HT-29 (cell line): ENCODE measurements at regions not wholly inside any gene's neighbourhood (a gene's known extent, or its start where the extent isn't known, plus 50 kb on each side); places are given as distances from the start of the nearest gene placed in this dataset.

Experiments used
- DNase-seq: peaks from one replicate; pipeline ENCODE4 v3.0.0-alpha.2; 2015; ENCODE audit warnings: low spot score

- DNase-seq, result no peak
Measured at GRCh38 chr3:139281096-139281495, 62.7 kb upstream of the MRPS22 start.

DNA sequence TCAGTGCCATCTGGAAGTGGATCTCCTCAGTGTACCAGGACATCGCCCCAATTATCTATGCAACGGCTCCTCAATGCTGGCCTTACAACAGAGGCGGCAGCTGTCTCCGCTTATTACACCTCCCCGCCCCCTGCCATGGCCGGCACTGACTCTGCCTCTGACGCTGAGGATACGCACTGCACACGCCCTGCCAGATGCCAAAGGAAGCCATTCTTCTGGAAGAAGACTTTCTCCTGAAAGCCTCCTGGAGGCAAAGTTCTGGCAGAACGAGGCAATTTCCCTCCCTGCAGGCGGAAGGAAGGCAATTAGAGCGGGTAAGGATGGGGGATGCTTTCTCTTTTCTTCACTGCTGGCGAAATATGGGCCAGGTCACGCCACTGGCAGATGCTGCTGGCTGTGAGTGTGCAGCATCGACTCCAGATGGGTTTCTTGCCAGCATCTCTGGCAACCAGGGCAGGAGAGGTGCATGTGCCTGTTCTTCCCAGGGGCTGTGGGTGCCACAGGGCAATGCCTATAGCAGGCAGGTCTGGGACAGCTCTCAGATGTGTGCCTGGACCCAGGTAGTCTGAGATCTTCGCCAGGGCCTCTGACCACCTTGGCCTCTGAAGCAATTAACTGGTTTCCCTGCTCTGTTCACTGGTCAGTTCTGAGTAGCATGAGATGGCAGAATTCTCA lies 62.2 kb upstream of the MRPS22 start:
- no peak for DNase-seq

GRCh38 chr3:139283301-139283700 lies 60.5 kb upstream of the MRPS22 start:
- DNase-seq, result no peak

GRCh38 chr3:139284221-139284620 lies 59.6 kb upstream of the MRPS22 start:
- no peak for DNase-seq

DNA sequence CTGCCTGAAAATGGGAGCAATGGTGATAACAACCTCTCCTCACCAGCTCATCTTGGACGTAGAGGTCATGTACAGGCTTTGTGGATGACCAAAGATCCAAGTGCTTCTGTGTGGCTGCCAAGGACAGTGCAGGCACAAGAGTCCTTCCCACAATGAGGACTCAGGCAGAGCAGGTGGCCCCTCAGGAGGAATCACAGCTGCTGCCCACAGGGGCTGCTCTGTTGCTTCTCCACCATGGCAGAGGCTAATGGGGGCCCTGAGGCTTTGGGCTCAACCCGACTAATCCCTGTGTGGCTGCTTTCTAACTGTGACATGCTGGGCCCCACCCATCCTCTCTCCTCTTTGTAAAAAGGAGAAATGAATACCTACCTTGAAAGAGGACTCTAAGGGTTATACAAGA lies 58.1 kb upstream of the MRPS22 start:
- DNase-seq, result no peak

DNA sequence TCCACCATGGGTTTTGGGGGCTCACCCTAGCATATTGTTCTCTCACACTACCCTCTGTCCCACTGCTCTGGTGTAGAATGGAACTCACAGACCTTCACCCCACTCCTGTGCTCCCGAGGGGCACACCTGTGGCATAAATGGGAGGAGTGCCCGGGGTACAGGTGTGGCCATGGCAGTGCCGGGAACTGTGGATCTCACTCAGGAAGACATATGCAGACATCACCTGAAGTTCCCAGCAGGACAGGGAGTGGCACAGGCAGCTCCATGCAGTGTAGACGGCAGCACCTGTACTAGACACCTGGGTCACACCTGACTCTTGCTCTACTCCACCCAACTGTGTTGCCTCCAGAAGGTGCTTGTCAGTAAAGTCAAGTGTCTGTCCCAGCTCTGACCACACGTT lies 57.6 kb upstream of the MRPS22 start:
- DNase-seq, result no peak

GRCh38 chr3:139286825-139287224 lies 57.0 kb upstream of the MRPS22 start:
- DNase-seq, result no peak

DNA sequence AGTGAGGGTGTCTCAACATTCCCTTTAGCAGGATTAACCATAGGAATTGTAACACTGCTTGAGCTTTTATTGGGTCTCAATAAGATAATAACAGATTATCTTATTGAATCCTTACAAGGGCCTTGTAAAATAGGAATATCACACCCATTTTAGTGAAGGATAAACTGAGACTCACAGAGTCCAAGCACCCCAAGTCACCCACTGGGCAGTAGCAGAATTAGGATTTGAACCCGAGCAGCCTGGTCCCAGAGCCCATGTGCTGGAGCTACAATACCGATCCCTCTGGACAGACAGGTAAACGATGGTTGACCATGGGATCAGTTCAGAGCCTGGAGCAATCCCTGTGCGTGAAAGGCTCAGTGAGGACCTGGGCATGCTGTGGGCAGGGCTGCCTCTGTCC lies 56.3 kb upstream of the MRPS22 start:
- no peak for DNase-seq

DNA sequence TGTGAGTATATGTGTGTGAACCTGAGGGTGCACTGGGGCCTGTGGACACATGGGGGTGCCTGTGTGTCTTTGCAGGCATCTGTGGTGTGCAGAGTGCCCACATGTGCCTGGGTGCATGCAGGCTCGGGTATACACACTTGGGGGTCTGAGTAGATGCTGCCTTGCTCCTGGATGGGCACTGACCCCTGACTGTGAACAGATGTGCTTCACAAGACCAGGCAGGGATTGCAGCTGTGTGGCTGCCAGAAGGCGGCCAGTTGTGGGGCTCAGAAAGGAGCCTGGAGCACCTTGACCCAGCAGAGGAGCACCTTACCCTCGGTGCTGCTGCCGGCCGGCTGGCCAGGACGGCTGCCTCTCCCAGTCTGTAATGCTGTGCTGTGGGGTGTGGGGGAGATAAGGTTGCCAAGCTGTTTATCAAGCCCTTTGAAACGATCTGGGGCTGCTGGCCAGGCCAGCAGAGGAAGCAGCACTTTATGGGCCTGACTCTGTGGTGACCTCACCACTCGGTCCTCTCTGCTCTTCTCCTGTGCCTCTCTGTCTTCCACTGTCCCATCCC lies 55.5 kb upstream of the MRPS22 start:
- DNase-seq, result peak; percentile 36

DNA sequence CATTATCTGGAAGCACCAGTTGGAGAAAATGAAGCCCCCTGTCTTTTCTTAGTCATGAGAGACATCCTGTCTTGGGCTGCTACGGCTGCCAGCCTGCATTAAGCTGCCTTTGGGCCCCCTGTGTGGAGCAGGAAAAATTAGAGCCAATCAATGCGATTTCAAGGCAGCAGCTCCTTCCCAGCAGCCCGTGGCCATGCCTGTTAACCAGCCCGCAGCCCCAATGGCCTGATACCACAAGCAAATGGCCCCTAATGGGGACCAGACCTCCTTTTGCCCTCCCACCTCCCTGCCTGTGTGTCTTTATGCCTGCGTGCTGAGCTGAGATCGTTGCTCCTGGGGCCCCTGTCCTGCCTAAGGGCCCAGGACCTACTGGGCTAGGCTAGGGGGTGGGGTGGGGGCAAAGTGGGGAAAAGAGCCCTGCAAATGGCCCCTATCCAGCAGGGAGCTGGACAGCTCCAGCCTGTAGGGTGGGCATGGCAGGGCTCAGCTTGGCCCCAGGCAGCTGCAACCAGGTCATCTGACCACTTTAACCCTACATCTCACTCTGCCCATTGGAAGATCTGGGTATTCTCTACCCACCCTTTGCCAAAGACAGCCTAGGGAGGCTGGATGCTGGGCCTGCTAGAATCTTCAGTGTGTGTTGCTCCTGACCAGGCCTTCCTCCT lies 53.8 kb upstream of the MRPS22 start:
- no peak for DNase-seq

DNA sequence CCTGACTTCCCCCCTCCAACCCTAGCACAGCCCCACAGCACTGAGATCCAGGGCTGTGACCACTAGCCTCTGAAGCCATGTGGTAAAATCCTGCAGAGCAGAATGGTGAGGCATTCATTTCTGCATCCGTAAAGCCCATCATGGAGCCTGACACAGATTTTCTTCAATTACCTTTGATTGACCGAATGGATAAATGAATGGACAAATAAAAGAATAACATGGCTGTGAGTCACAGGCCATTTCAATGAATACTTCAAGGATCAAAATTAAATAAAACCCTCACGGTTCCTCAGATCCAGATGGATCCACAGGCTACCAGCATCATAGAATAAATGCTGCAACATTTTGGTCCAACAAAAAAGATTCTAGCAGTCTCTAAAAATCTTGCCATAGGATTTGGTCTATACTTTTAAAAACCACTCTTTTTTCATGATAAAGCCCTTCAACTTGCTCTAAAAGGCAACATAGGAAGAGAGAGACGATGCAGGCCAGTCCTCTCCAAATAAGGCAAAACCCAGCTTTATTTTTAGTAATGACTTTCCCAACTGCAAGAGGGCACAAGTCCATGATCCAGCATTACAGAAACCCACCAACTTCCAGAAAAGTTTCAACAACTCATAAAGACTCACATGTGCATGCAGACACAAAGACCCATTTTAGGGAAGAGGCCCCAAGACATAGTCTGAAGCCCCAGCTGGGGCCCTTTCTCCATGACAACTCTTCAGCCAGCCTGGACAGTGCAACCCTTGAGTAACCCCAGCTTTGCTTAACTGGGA lies 52.4 kb upstream of the MRPS22 start:
- no peak for DNase-seq

GRCh38 chr3:139292192-139292591 lies 51.6 kb upstream of the MRPS22 start:
- DNase-seq, result no peak

- DNase-seq, result peak; percentile 35
Measured at GRCh38 chr3:139292711-139293664, 50.8 kb upstream of the MRPS22 start.

DNA sequence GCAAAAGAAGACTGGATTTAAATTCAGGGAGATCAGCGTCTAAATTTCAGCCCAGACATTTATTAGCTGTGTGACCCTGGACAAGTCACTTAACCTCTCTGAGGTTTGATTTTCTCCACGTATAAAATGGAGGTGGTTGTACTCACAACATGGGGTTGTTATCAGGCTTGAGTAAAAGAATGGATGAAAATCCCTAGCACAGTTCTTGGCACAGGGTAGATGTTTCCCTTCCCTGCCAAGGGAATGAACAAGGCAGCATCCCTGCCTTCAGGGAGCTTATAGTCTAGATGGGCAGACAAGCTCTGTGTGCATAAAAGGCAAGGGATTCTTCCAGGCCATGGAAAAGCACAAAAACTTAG lies 50.2 kb upstream of the MRPS22 start:
- no peak for DNase-seq
